Aorta (tissue), 5 donors: ENCODE measurements at regions not wholly inside any gene's neighbourhood (a gene's known extent, or its start where the extent isn't known, plus 50 kb on each side); places are given as distances from the start of the nearest gene placed in this dataset.

Experiments
- ATAC-seq: fragments of 200-7000 bp; cut with Tn5 transposase; one replicate; pipeline ENCODE4 v1.9.1; 2022; ENCODE audit warnings: moderate library complexity; ENCODE audit not compliant: low FRiP score
- DNase-seq, 2 donors: peaks; one replicate each; pipeline ENCODE4 v3.0.0-alpha.2; 2020
- H3K27ac ChIP-seq, 2 donors: one replicate each; pipeline ENCODE4 v1.5.1; 2013; ENCODE audit warnings: low read length in 2 of 2, mild to moderate bottlenecking in 2 of 2, moderate library complexity in 2 of 2, control low read depth in 1 of 2, inconsistent platforms in 1 of 2, low read depth in 1 of 2
- H3K27me3 ChIP-seq, 2 donors: one replicate each; pipeline ENCODE4 v1.6.1; 2013; ENCODE audit warnings: control low read depth in 1 of 2, low read length in 1 of 2, mild to moderate bottlenecking in 1 of 2, moderate library complexity in 1 of 2; ENCODE audit not compliant: insufficient read depth in 2 of 2, control insufficient read depth in 1 of 2
- H3K36me3 ChIP-seq, 2 donors: one replicate each; pipeline ENCODE4 v1.6.1; 2013; ENCODE audit warnings: control low read depth in 1 of 2, low read length in 1 of 2, mild to moderate bottlenecking in 1 of 2; ENCODE audit not compliant: insufficient read depth in 2 of 2, control insufficient read depth in 1 of 2
- H3K4me1 ChIP-seq, 2 donors: one replicate each; pipeline ENCODE4 v1.6.1; 2013; ENCODE audit warnings: low read length in 2 of 2, control low read depth in 1 of 2, mild to moderate bottlenecking in 1 of 2, moderate library complexity in 1 of 2; ENCODE audit not compliant: insufficient read depth in 2 of 2, control insufficient read depth in 1 of 2
- H3K4me3 ChIP-seq, 2 donors: one replicate each; pipeline ENCODE4 v1.5.1; 2013; ENCODE audit warnings: low read length in 2 of 2, control low read depth in 1 of 2, mild to moderate bottlenecking in 1 of 2
- H3K9me3 ChIP-seq: one replicate; pipeline ENCODE4 v1.6.1; 2013; ENCODE audit warnings: mild to moderate bottlenecking, low read length; ENCODE audit not compliant: control insufficient read depth
- WGBS, 2 donors: extraction: QIAGEN DNeasy Blood & Tissue Kit; methylation state at CpG; one replicate each; pipeline ENCODE4 v1.1.7; 2013; 5-methylcytosine and 5-hydroxymethylcytosine counted together
- intact Hi-C, 2 donors: fragments of 100-400 bp; cut with DNase I; formaldehyde crosslinking; loops; one replicate each; pipeline versions ENCODE4 v1.14.2 to v1.15.0; 2022
- donor health status: healthy with polysubstance abuse.
- donor health status: Bipolar disorder and iron deficiency.
- donor health status: DM: no; HTN: no; CAD: no.
- donor health status: DM: no; HTN: no; CAD: no.
- donor health status: DM: yes; HTN: yes; CAD: no.

DNA sequence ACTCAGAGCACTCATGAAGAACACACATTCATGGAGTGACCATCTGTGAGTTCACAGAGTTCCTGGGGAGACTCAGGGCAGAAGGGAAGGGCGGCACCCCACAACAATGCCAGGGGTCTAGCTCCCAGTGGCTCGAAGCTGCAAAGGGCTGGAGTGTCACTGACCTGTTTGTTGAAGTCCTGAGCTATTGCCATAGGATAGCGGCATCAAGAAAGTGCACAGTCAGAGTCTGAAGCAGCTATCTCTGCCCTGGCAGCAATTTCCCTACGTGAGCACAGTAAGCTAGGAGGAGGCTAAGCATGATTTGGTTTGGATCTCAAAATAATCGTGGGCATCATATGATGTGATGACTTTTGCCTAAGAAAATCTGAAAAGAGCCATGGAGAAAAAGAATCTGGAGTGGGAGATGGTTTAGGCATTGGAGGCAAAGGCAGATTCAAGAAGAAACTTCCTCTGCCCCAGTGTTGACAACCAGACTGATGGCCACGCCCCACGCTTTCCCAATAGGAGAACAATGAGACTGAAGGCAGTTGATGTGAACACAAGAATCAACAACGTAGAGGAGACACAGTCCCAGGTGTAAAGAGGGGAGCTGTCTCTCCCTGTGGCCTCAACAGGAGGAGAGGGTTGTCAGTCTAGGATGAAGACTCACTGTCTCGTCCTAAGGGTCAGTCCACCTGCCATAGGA, 100.0 kb upstream of the SLC25A33 start:
- Histone ChIP-seq H3K36me3 (no peaks in the 10 kb centered on the region), H3K4me1 (peaks cover 0 to 11% of the 10 kb centered on the region in 2 donors), H3K27ac (peak overlapping the region; percentile 67 to 85), H3K27me3 (no peaks in the 10 kb centered on the region), H3K4me3 (no peak overlapping the region), H3K9me3 (no peaks in the 10 kb centered on the region)
- intact Hi-C loops = loop anchor here in 1 of 2 donors (5.0 kb wide), 1 partner anchor 62 kb away; no protein-coding TSS in a partner anchor
- 64 to 70% methylated on average over 9 of the region's 9 CpGs for WGBS, 2 donors
- DNase-seq = no peak
- ATAC-seq = peak; percentile 1

GRCh38 chr1:9440261-9440660, 99.0 kb upstream of the SLC25A33 start:
- Histone ChIP-seq H3K27ac (peak overlapping the region in 1 of 2 donors; percentile 89), H3K36me3 (no peaks in the 10 kb centered on the region), H3K4me3 (no peak overlapping the region), H3K4me1 (peaks cover 0 to 6% of the 10 kb centered on the region in 2 donors), H3K27me3 (no peaks in the 10 kb centered on the region), H3K9me3 (no peaks in the 10 kb centered on the region)
- 87 to 90% methylated on average over 7 of the region's 7 CpGs for WGBS, 2 donors
- ATAC-seq (no peak), DNase-seq (peak in 1 of 2 donors; percentile 45)
- intact Hi-C loops = loop anchor here (2.0 to 5.0 kb wide), 2 partner anchors 27 to 33 kb away; no protein-coding TSS in a partner anchor

GRCh38 chr1:9440763-9441194, 98.5 kb upstream of the SLC25A33 start:
- WGBS, 2 donors = 32 to 35% methylated on average over 3 of the region's 3 CpGs
- Histone ChIP-seq H3K9me3 (no peaks in the 10 kb centered on the region), H3K27me3 (no peaks in the 10 kb centered on the region), H3K4me1 (peaks cover 0 to 6% of the 10 kb centered on the region in 2 donors), H3K4me3 (no peak overlapping the region), H3K27ac (peak overlapping the region; percentile 37 to 89), H3K36me3 (no peaks in the 10 kb centered on the region)
- DNase-seq (peak in 1 of 2 donors; percentile 77), ATAC-seq (no peak)
- intact Hi-C loops = loop anchor here (2.0 to 5.0 kb wide), 2 partner anchors 28 to 33 kb away; no protein-coding TSS in a partner anchor

GRCh38 chr1:9441451-9442133, 97.7 kb upstream of the SLC25A33 start:
- DNase-seq (peak; percentile 78 to 87), ATAC-seq (peak; percentile 30)
- Histone ChIP-seq H3K27ac (peak overlapping the region; percentile 37 to 89), H3K9me3 (no peaks in the 10 kb centered on the region), H3K36me3 (no peaks in the 10 kb centered on the region), H3K4me1 (peaks cover 0 to 6% of the 10 kb centered on the region in 2 donors), H3K27me3 (no peaks in the 10 kb centered on the region), H3K4me3 (no peak overlapping the region)
- WGBS, 2 donors = 11 to 13% methylated on average over 20 of the region's 20 CpGs
- intact Hi-C loops = loop anchor here (2.0 to 5.0 kb wide), 2 partner anchors 29 to 34 kb away; no protein-coding TSS in a partner anchor

DNA sequence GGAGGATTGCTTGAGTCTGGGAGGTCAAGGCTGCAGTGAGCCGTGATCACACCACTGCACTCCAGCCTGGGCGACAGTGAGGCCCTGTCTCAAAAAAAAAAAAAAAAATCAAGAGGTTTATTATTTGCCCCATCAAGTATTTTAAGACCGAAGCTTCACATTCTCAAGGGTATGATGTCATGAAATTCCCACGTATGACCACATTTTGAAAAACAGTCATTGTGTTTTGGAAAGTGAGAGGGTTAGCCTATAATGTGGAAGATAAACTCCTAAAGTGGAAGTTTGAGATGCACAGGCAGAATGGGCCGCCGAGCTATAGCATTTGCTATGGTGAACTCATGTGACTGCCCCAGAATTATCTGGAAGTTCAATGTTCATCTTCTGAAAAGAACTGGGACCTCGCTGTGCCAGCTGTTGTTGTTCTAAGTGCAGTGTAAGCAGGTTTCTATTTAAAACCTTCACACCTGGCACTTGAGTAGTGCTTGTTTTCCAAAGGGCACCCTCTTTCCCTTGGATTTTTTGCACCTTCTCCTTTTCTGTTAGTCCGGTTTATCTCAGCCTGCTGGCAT, 96.9 kb upstream of the SLC25A33 start:
- H3K9me3 ChIP-seq = no peaks in the 10 kb centered on the region
- ATAC-seq = no peak
- H3K27ac ChIP-seq = peak overlapping the region; percentile 61 to 89
- H3K36me3 ChIP-seq = no peaks in the 10 kb centered on the region
- H3K27me3 ChIP-seq = no peaks in the 10 kb centered on the region
- H3K4me3 ChIP-seq = no peak overlapping the region
- DNase-seq = no peak
- H3K4me1 ChIP-seq = peaks cover 0 to 6% of the 10 kb centered on the region in 2 donors
- intact Hi-C loops = loop anchor here in 1 of 2 donors (5.0 kb wide), 1 partner anchor 35 kb away; no protein-coding TSS in a partner anchor
- 19 to 28% methylated on average over 8 of the region's 8 CpGs for WGBS, 2 donors

GRCh38 chr1:9442986-9443385, 96.3 kb upstream of the SLC25A33 start:
- Histone ChIP-seq H3K27me3 (no peaks in the 10 kb centered on the region), H3K36me3 (no peaks in the 10 kb centered on the region), H3K4me1 (peaks cover 0 to 9% of the 10 kb centered on the region in 2 donors), H3K9me3 (no peaks in the 10 kb centered on the region), H3K4me3 (no peak overlapping the region), H3K27ac (peak overlapping the region; percentile 2 to 61)
- ATAC-seq = no peak
- intact Hi-C loops = loop anchor here in 1 of 2 donors (5.0 kb wide), 1 partner anchor 36 kb away; no protein-coding TSS in a partner anchor
- DNase-seq = peak in 1 of 2 donors; percentile 40
- 93 to 97% methylated on average over 3 of the region's 3 CpGs for WGBS, 2 donors

- Histone ChIP-seq H3K27me3 (no peaks in the 10 kb centered on the region), H3K4me3 (no peak overlapping the region), H3K4me1 (peaks cover 2 to 6% of the 10 kb centered on the region in 2 donors), H3K27ac (peak overlapping the region in 1 of 2 donors; percentile 54), H3K9me3 (no peaks in the 10 kb centered on the region), H3K36me3 (no peaks in the 10 kb centered on the region)
- intact Hi-C loops = loop anchor here in 1 of 2 donors (5.0 kb wide), 1 partner anchor 37 kb away; no protein-coding TSS in a partner anchor
- no peak for ATAC-seq
- 29 to 37% methylated on average over 14 of the region's 14 CpGs for WGBS, 2 donors
- no peak for DNase-seq
Observed at GRCh38 chr1:9443913-9444445, 95.3 kb upstream of the SLC25A33 start.

GRCh38 chr1:9444532-9444931, 94.7 kb upstream of the SLC25A33 start:
- no peaks in the 10 kb centered on the region for H3K9me3 ChIP-seq
- ATAC-seq (no peak), DNase-seq (no peak)
- no peaks in the 10 kb centered on the region for H3K36me3 ChIP-seq
- 91 to 95% methylated on average over 12 of the region's 12 CpGs for WGBS, 2 donors
- intact Hi-C loops = loop anchor here in 1 of 2 donors (5.0 kb wide), 1 partner anchor 37 kb away; no protein-coding TSS in a partner anchor
- no peaks in the 10 kb centered on the region for H3K27me3 ChIP-seq
- peaks cover 2% of the 10 kb centered on the region in 2 donors for H3K4me1 ChIP-seq
- no peak overlapping the region for H3K4me3 ChIP-seq
- no peak overlapping the region for H3K27ac ChIP-seq
